ENCODE measurements at regions not wholly inside any gene's neighbourhood (a gene's known extent, or its start where the extent isn't known, plus 50 kb on each side); places are given as distances from the start of the nearest gene placed in this dataset.

DNA sequence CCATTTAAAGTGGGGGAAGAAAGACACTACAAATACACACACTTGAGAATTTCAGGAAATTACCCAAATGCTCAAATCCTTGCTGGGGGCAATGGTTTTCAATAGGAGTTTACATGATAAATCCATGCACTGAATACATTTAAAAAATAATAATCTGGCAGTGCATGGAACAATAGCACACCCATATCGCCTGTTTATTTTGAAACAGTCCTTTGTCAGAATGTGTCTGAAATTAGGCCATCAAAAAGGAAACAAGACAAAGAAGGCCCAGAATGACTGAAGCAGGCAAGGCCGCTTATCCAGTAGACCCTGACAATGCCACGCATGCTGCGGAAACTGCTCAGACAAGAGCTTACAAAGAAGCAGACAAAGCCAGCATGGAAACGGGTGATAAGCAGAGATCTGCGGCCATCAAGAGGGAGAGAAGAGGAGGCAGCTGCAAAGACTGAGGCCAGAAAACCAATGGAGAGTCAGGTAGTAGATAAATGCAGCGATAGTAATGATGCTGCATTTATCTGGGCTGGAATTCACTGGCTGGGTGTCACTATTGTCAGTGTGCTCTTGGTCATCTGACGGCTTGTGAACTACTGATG lies 211.9 kb upstream of the CNR1 start:
- DNase-seq: no peak

DNA sequence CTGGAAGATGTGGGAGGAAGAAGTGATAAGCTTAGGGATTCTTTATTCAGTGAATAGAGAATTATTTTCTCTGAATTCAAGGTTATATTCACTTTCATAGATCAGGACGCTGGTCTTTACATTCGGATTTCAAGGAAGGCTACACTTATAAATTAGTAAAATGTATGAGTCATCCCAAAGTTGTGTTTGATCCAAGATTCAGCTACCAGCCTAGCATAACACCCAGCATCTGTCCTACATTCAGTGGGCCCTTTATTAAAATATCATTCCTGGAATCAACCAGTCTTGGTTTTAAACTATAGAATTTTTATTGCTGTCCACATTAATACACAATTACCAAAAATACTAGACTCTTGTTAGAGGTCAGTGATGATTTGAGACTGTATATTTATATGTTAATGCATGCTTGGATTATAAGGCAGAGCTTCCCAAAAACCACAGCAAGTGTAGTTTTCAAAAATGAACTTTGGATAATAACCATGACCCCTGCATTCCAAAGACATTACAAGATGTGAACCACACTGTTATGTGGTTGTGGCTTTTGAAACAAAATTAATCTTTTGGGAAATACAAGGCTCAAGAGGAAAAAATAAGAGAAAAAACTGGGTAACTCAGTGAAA lies 210.7 kb upstream of the CNR1 start:
- DNase-seq: no peak

DNA sequence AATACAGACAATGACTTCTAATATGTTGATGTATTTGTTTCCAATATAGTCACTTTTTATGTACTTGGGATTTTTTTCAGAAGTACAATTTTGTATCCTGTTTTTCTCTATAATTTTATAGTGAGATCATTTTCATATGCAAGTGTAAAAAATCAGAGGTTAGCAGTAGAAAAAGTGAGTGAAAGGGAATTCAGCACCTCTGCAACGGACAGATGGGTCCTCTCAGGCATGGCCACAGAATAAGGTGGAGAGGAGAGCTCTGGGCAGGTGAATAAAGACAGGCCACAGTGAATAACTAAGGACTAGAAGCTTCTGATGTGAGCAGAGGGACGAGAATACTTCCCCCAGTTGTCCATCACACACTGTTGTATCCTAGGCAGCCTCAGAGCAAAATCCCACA lies 210.1 kb upstream of the CNR1 start:
- no peak for DNase-seq

DNA sequence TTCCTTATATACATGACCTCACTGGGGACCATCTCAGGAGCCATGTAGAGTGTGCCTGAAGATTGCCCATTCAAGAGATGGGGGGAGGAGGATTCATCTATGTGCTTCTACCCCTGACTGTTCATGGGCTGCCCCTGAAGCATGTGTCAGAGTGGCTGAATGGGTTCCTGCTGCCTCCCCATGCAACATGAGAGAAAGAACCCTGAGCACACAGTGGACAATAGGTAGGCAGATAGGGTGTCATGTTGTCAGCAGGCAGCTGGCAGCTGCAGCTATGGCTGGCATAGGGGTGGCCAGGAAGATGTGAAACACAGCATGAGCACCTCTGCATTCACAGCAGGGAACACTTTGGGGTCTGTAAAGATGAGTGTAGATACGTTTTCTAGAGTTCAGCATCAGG lies 208.4 kb upstream of the CNR1 start:
- no peak for DNase-seq

DNA sequence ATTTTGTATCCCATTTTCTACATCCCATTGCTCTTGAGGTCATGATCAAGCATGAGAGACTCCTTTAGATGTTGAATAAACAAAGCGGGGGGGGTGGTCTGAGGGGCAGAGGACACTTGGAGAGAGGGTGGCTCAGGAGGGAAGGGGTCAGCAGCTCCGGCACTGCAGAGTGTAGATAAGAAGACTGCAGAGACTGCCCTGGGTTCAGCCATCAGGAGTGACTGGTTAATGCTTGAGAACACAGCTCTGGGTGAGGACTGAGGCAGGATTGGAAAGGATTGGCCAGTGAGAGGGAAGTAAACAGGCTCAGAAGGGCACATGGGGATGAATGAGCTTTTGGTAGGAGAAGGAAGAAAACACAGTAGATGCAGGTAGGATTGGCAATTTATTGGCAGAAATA lies 205.3 kb upstream of the CNR1 start:
- DNase-seq: no peak

DNA sequence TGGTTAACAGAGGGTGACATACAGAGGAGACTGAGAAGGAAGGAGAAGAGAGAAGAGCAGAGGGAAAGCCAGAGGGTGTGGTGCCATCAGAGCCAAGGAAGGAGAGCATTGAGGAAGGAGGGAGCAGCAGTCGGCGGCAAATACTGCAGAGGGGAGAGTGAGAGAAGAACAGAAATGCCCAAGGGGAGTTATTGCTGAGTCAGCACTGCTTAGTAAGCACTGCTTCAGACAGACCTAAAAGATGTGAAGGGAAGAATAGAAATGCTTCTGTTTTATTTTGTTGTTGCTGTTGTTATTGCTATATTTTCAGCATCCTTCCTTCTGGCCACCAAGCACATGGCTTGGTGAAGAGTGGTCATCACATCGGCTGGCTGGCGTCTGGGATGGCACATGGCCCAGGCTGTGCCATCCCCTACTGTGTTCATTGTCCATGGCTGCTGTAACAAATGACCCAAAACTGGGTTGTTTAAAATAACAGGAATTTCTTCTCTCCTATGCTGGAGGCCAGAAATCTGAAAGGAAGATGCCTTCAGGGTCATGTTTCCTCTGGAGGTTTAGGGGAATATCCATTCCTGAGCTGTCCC lies 204.1 kb upstream of the CNR1 start:
- no peak for DNase-seq

DNA sequence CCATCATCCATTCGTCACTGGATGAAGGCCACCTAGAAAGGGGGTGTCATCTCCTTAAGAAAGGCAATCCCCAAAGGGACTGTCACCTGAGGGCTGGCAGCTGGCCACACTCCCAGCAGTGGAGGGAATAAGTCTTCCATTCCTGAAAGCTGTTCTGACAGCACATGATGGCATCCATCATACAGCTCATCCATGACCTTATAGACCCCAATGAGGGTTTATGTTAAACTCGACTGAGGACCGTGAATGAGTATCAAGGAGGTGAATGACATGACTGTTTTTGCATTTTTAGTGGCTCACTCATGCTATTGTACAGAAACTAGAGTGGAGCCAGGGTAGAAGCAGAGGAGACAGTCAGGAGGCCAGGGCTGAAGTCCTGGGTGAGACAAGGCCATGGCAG lies 203.1 kb upstream of the CNR1 start:
- no peak for DNase-seq

DNA sequence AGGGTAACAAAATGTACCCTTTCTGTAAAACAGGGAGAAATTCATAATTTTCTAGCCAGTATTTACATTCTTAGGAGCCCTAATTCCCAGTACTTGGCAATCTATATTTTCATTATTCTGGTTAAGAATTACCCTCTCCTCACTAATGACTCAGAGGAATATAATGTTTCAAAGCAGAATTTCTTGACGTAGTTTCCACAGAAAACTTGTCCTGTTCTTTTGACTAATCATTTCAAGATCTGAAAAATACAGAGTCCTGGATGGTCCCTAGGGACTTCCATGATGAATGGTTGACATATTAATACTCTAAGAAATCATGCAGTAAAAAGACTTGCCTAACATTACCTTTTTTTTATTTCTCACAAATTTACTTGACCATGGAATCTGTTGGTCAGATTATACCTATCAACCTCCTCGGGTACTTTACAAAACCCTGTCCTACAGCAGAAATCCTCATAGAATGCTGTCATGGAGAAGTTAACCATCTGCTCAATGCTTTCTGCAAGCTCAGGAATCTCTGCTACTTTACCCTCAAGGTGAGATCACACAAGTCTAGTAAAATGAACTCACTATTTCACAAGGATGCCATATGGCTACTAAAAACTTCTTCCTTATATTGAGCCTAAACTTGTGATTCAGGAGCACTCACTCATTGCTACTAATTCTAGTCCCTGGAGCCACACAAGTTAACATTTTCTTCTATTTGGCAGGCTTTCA lies 202.1 kb upstream of the CNR1 start:
- DNase-seq: no peak

- no peak for DNase-seq
Measured at GRCh38 chr6:88367248-88367647, 201.1 kb upstream of the CNR1 start.

- DNase-seq: no peak
Measured at GRCh38 chr6:88366672-88367071, 200.5 kb upstream of the CNR1 start.

DNA sequence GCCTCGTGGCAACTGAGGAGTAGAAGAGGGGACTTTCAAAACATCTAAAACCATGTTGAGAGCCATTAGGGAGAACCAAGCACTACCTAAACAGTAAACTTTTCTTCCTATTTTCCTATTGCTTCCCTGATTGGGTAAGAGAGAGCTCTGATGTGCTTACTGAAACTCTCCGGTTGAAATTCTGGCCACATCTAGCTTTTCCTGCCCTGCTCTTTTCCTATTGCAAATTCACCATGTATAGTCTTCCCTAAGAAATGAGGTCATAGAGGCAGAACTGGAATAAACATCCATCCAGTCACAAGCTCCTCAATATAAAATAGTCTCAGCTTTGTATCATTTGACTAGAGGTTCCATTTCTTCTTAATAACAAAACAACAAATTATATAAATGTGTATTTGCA lies 199.5 kb upstream of the CNR1 start:
- DNase-seq: no peak

- DNase-seq: no peak
Measured at GRCh38 chr6:88365230-88365629, 199.1 kb upstream of the CNR1 start.

GRCh38 chr6:88361754-88362153 lies 195.6 kb upstream of the CNR1 start:
- no peak for DNase-seq

GRCh38 chr6:88361298-88361697 lies 195.2 kb upstream of the CNR1 start:
- no peak for DNase-seq

GRCh38 chr6:88360203-88360797 lies 194.2 kb upstream of the CNR1 start:
- no peak for DNase-seq

GRCh38 chr6:88359530-88360202 lies 193.5 kb upstream of the CNR1 start:
- DNase-seq: no peak

DNA sequence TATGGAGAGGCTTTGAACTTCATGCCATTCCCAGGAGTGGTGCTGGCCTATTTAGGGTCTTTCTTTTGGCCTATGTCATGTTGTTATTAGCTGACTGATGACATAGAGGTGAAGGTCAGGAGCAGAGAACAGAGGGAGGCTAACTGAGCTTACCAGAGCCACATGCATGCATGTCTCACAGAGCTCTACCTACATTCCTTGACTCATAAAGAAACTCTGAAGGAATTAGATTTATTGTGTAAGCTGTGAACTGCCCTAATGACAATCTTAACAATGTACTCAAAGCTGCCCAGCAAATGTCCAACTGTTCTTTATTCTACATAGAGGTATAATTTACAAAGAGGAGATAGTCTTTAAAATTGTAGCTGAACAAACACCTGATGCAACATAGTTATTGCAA lies 192.7 kb upstream of the CNR1 start:
- DNase-seq: no peak

DNA sequence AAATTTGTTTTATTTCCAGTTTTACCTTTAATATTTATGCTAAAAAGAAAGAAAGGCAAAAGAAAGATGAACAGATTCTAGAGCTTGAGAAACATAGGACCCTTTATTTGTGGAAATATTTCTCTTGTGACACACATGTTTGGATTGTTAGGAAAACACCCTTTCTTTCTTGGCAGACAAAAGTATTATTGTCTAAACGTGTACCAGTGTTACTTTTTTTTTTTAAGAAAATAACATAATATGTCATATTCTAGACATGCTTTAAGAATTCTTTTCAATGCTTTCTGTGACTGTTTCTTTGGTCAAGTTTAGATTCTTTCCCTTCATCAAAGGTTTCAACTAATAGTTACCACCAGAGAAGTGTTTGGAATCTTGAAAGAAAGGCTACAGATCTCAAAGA lies 183.4 kb upstream of the CNR1 start:
- no peak for DNase-seq

DNA sequence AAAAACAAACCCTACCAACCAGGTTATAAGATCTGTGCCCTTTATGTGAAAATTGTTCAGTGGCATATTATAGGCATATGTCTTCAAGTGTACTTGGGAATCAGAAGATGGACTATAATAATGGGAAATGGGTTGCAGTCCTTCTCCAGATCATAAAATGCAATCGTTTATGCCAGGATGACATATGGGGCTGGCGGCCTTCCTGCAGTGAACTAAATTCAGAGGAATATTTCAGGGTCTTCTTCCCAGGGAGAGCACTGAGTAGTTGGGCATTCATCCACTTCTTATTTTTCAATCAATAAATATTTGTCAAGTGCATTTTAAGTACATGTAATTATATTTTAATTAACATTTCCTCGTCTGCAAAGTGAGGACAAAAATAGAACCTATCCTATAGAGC lies 176.2 kb upstream of the CNR1 start:
- DNase-seq: no peak

DNA sequence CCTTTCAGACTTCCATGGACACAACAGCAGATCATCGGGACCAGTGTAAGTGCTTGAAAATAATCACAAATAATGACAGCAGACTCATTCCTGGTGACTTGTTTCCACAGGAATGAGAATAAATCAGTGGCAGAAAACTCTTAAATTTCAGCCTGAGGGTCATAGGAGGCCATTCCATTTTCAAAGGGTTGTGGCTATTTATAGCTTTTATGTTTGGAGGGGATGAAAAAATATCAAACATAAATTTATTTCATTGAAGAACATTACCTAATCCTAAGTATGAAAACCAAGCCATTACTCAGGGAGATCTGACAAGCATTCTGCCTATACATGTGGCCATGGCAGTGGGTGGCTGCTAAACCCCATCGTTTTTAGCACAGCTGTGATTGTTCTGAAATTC lies 173.6 kb upstream of the CNR1 start:
- no peak for DNase-seq

DNA sequence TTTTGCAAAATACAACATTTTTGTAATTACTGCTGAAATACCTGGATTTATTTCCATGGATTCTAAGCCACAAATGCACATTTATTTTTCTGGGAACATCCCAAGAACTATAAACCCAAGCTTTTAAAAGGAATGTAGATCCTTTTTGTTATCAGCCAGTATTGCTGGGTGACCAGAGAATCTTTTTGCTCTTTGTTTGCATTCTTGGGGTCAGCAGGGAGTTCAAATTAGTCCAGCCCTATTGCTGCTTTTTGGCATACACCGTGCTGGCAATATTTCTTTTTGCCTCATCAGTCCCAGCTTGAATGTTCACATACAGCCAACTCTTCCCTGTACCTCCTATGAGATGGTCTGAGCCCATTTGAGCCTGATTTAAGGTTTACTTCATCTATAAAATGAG lies 155.2 kb upstream of the CNR1 start:
- no peak for DNase-seq

GRCh38 chr6:88311561-88311960 lies 145.4 kb upstream of the CNR1 start:
- DNase-seq: no peak

DNA sequence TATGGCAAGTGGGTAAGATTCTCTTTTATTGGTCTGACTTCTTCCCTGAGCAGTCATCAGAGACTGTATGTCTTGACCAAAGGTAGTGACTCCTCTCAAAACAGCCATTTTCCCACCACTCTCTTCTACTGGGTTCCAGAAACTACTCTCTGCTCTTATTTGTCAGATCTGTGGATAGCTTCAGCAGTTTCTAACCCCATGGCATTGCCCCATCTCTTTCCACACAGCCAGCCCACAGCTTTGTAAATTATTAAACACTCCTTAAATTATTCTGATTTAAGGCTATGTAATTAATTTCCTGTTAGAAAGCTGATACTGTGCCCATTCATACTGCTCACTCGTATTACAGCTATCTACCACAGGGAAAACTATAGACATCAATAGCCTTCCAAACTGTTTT lies 138.4 kb upstream of the CNR1 start:
- no peak for DNase-seq

Data from CD4-positive, alpha-beta T cell treated with Interleukin-21 for 1 hour (primary cell).